Hepatocyte (in vitro differentiated cells): ENCODE measurements at regions not wholly inside any gene's neighbourhood (a gene's known extent, or its start where the extent isn't known, plus 50 kb on each side); places are given as distances from the start of the nearest gene placed in this dataset.

Experiments used
- DNase-seq: peaks from one replicate; pipeline ENCODE4 v3.0.0-alpha.2; 2016; ENCODE audit warnings: low spot score
- H2AFZ ChIP-seq: fragments of 200-600 bp; sonication (generic); 2 replicates; pipeline ENCODE4 v1.6.0; 2016; ENCODE audit warnings: antibody characterized with exemption, mild to moderate bottlenecking
- H3K27ac ChIP-seq: fragments of 200-600 bp; sonication (generic); 2 replicates; pipeline ENCODE4 v1.5.1; 2016; ENCODE audit warnings: mild to moderate bottlenecking
- H3K27me3 ChIP-seq: fragments of 200-600 bp; sonication (generic); 2 replicates; pipeline ENCODE4 v1.6.1; 2016
- H3K36me3 ChIP-seq: fragments of 200-600 bp; sonication (generic); replicated peaks from 2 replicates; pipeline ENCODE4 v1.5.1; 2016; ENCODE audit warnings: low read depth; ENCODE audit not compliant: insufficient read depth
- H3K4me1 ChIP-seq: fragments of 200-600 bp; sonication (generic); 2 replicates; pipeline ENCODE4 v1.5.1; 2016; ENCODE audit warnings: mild to moderate bottlenecking, moderate library complexity; ENCODE audit not compliant: insufficient read depth
- H3K4me2 ChIP-seq: fragments of 200-600 bp; sonication (generic); 2 replicates; pipeline ENCODE4 v1.6.0; 2016
- H3K4me3 ChIP-seq: fragments of 200-600 bp; sonication (generic); 2 replicates; pipeline ENCODE4 v1.5.1; 2016; ENCODE audit warnings: mild to moderate bottlenecking
- H3K79me2 ChIP-seq: fragments of 200-600 bp; sonication (generic); 2 replicates; pipeline ENCODE4 v1.6.0; 2017; ENCODE audit warnings: mild to moderate bottlenecking
- H3K9me2 ChIP-seq: fragments of 200-600 bp; sonication (generic); replicated peaks from 2 replicates; pipeline ENCODE4 v1.6.0; 2017; ENCODE audit warnings: mild to moderate bottlenecking; ENCODE audit not compliant: insufficient read depth
- H3K9me3 ChIP-seq: fragments of 200-600 bp; sonication (generic); 2 replicates; pipeline ENCODE4 v1.5.1; 2016; ENCODE audit warnings: low read depth, mild to moderate bottlenecking
- H4K20me1 ChIP-seq: fragments of 200-600 bp; sonication (generic); 2 replicates; pipeline ENCODE4 v1.6.0; 2016; ENCODE audit warnings: mild to moderate bottlenecking; ENCODE audit not compliant: insufficient read depth, poor library complexity, severe bottlenecking
- CTCF ChIP-seq: fragments of 200-600 bp; sonication (generic); IDR thresholded peaks from 2 replicates; pipeline ENCODE4 v1.5.1; 2016; ENCODE audit warnings: antibody characterized with exemption, mild to moderate bottlenecking; ENCODE audit not compliant: poor library complexity
- EZH2 ChIP-seq: fragments of 200-600 bp; sonication (generic); IDR thresholded peaks from 2 replicates; pipeline ENCODE4 v1.6.1; 2016; ENCODE audit warnings: antibody characterized with exemption, mild to moderate bottlenecking, borderline replicate concordance
- EZH2phosphoT487 ChIP-seq: fragments of 200-600 bp; sonication (generic); IDR thresholded peaks from one replicate; pipeline ENCODE4 v1.6.1; 2018; ENCODE audit warnings: antibody characterized with exemption, mild to moderate bottlenecking, low read depth, moderate library complexity; ENCODE audit not compliant: unreplicated experiment, severe bottlenecking
- WGBS: methylation state at CpG from one replicate; pipeline ENCODE4 v1.1.6; 2016; ENCODE audit warnings: low lambda C conversion rate; ENCODE audit errors: missing lambda C conversion rate; 5-methylcytosine and 5-hydroxymethylcytosine counted together

GRCh38 chr20:10837901-10838300 is 164.1 kb upstream of the JAG1 start:
- H3K9me3 ChIP-seq = no peaks in the 10 kb centered on the region
- no peaks in the 10 kb centered on the region for H3K9me2 ChIP-seq
- no peak overlapping the region for H2AFZ ChIP-seq
- DNase-seq = no peak
- no peaks in the 10 kb centered on the region for H3K79me2 ChIP-seq
- no peak overlapping the region for H3K27ac ChIP-seq
- H3K36me3 ChIP-seq = no peaks in the 10 kb centered on the region
- TF ChIP-seq CTCF (no peak), EZH2 (no peak), EZH2phosphoT487 (no peak)
- H3K4me3 ChIP-seq = no peak overlapping the region
- no peaks in the 10 kb centered on the region for H3K27me3 ChIP-seq
- no peaks in the 10 kb centered on the region for H4K20me1 ChIP-seq
- no peaks in the 10 kb centered on the region for H3K4me1 ChIP-seq
- H3K4me2 ChIP-seq = no peak overlapping the region

DNA sequence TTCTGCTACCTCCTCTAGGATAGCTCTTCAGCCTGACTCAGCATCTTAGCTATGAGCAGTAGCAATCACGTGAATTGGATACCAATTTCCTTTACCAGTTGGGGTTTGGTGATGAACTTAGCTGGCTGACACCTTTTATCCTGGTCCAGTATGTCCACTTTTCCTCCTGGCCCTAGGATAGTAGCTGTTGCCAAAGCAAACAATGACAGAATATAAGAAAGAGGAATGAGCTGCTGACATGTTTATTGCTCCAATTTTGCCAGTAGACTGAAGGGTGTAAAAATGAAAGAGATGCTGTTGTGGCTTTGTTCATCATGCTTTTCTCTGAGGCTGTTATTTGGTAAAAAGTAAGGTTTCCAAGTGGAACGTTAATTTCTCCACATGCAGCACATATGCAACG is 168.3 kb upstream of the JAG1 start:
- H3K27ac ChIP-seq = no peak overlapping the region
- TF ChIP-seq EZH2 (no peak), EZH2phosphoT487 (no peak), CTCF (no peak)
- DNase-seq = no peak
- H4K20me1 ChIP-seq = no peaks in the 10 kb centered on the region
- no peak overlapping the region for H2AFZ ChIP-seq
- H3K36me3 ChIP-seq = no peaks in the 10 kb centered on the region
- H3K9me3 ChIP-seq = no peaks in the 10 kb centered on the region
- no peak overlapping the region for H3K4me2 ChIP-seq
- H3K4me1 ChIP-seq = no peaks in the 10 kb centered on the region
- H3K27me3 ChIP-seq = no peaks in the 10 kb centered on the region
- no peaks in the 10 kb centered on the region for H3K79me2 ChIP-seq
- H3K4me3 ChIP-seq = no peak overlapping the region
- WGBS = 89% methylated on average over 3 of the region's 3 CpGs
- no peaks in the 10 kb centered on the region for H3K9me2 ChIP-seq

- no peaks in the 10 kb centered on the region for H3K79me2 ChIP-seq
- 87% methylated on average over 5 of the region's 5 CpGs for WGBS
- H4K20me1 ChIP-seq = no peaks in the 10 kb centered on the region
- H3K27me3 ChIP-seq = no peaks in the 10 kb centered on the region
- no peak overlapping the region for H3K27ac ChIP-seq
- no peak for DNase-seq
- no peaks in the 10 kb centered on the region for H3K36me3 ChIP-seq
- peaks cover 2% of the 10 kb centered on the region for H3K4me1 ChIP-seq
- no peak overlapping the region for H3K4me3 ChIP-seq
- TF ChIP-seq EZH2 = no peak
- no peak for TF ChIP-seq EZH2phosphoT487
- TF ChIP-seq CTCF = no peak
- no peak overlapping the region for H3K4me2 ChIP-seq
- H2AFZ ChIP-seq = no peak overlapping the region
- no peaks in the 10 kb centered on the region for H3K9me3 ChIP-seq
- no peaks in the 10 kb centered on the region for H3K9me2 ChIP-seq
Observed at GRCh38 chr20:10843146-10843711, 169.4 kb upstream of the JAG1 start.

DNA sequence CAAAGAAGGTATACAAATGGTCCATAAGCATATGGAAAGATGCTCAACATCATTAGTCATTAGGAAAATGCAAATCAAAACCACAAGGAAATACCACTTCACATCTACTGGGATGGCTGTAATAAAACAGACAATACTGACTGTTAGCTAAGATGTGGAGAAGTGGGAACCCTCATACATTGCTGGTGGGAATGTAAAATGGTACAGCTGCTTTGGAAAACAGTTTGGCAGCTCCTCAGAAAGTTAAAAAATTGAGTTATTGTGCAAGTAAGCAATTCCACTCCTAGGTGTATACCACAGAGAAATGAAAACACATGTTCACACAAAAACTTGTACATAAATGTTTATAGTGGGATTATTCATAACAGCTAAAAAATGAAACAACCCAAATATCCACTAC is 173.0 kb upstream of the JAG1 start:
- Histone ChIP-seq H3K9me2 (no peaks in the 10 kb centered on the region), H3K9me3 (no peaks in the 10 kb centered on the region), H3K79me2 (no peaks in the 10 kb centered on the region), H3K36me3 (no peaks in the 10 kb centered on the region), H3K27me3 (no peaks in the 10 kb centered on the region), H3K4me2 (no peak overlapping the region), H3K4me3 (no peak overlapping the region), H2AFZ (no peak overlapping the region), H3K27ac (no peak overlapping the region), H3K4me1 (peaks cover 10% of the 10 kb centered on the region), H4K20me1 (no peaks in the 10 kb centered on the region)
- no peak for DNase-seq
- no peak for TF ChIP-seq CTCF
- no peak for TF ChIP-seq EZH2phosphoT487
- TF ChIP-seq EZH2 = no peak
